ENCODE measurements at regions not wholly inside any gene's neighbourhood (a gene's known extent, or its start where the extent isn't known, plus 50 kb on each side); places are given as distances from the start of the nearest gene placed in this dataset.

DNA sequence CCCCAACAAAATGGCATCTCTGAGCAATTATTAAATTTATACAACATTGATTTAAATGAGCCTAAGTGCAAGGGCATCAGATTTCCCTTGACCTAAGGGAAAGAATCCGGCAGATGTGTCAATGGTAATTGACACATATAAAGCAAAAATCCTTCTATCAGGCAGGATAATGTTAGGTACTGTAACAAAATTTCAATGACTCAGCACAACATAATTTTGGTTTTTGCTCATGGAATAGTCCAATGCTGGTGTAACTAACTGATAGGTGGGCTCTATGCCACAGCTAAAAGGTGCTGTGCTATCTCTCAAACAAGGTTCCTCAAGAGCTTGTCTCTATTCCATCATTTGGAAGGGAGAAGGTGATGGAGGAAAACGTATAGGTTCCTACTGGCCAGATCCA is 68.3 kb upstream of the MEIS1 start:
- TF ChIP-seq EP300 (IDR thresholded peaks at IDR 0.05; ENCODE audit: low read depth) = no peak
- TF ChIP-seq POLR2AphosphoS5 (IDR thresholded peaks at IDR 0.05) = no peak
- TF ChIP-seq, protein P1, sequence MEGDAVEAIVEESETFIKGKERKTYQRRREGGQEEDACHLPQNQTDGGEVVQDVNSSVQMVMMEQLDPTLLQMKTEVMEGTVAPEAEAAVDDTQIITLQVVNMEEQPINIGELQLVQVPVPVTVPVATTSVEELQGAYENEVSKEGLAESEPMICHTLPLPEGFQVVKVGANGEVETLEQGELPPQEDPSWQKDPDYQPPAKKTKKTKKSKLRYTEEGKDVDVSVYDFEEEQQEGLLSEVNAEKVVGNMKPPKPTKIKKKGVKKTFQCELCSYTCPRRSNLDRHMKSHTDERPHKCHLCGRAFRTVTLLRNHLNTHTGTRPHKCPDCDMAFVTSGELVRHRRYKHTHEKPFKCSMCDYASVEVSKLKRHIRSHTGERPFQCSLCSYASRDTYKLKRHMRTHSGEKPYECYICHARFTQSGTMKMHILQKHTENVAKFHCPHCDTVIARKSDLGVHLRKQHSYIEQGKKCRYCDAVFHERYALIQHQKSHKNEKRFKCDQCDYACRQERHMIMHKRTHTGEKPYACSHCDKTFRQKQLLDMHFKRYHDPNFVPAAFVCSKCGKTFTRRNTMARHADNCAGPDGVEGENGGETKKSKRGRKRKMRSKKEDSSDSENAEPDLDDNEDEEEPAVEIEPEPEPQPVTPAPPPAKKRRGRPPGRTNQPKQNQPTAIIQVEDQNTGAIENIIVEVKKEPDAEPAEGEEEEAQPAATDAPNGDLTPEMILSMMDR (IDR thresholded peaks at IDR 0.05) = no peak
- TF ChIP-seq POLR2A (IDR thresholded peaks at IDR 0.05) = no peak
- peaks cover 0 to 8% (median 4%) of the 10 kb centered on the region in 4 donors for H3K4me1 ChIP-seq
- no peak overlapping the region for H3K4me3 ChIP-seq
- DNase-seq = no peak
- intact Hi-C loops (cut with DNase I; ENCODE audit: low total_unique reads) (no loop called here), in situ Hi-C loops (cut with MboI; ENCODE audit: low pct_ligation_motif_present in 1 of 4, low pct_unique_long_range_greater_than_20kb in 1 of 4, low sequenced_read_pairs in 3 of 4) (no loop called here)
- no peaks in the 10 kb centered on the region for H3K9me3 ChIP-seq
- 71 to 100% methylated on average over 1 to 2 of the region's 2 CpGs for WGBS, 2 donors (ENCODE audit: low coverage in 1 of 2)
- no peak overlapping the region for H3K27ac ChIP-seq
- H3K36me3 ChIP-seq = no peaks in the 10 kb centered on the region
- H3K27me3 ChIP-seq = no peaks in the 10 kb centered on the region

DNA sequence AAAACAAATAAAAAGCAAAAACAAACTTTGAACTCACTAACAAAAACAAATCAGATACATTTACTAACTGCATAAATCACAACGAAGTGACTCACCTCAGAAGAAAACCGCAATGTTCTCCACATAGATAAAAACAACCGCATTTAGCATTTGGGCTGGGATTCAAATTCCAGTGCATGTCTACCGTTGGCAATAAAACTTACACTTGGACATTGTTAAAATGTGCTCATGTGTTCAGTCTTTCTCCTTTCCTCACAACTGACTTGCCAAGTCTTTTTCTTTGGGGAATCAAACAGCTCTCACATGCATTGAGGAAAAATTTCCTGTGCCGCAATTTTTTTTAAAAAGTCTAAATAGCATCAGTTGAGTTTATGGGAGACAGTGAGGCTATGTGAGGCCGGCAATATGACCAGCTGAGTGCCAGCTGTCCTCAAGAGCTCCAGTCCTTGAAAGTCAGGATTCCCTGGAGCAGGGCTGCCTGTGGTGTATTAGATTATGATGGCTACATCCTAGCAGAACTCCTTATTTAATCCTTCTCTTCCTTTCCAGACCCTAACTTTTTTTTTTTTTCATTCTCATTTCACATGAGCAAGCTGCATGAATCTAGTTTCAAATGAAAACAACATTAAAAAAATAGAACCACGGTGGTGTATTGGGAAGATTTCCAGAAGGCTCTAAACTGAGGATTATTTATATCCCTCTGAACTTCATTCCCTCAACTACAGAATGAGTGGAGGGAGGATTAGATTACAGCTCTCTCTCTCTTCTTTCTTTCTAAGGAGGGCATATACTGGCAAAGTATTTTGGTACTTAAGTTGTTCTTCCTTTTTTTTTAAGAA is 70.2 kb upstream of the MEIS1 start:
- Histone ChIP-seq H3K9me3 (no peaks in the 10 kb centered on the region), H3K4me1 (peaks cover 0 to 8% (median 4%) of the 10 kb centered on the region in 4 donors), H3K27me3 (no peaks in the 10 kb centered on the region), H3K27ac (peak overlapping the region; percentile 45 to 74 (median 62)), H3K4me3 (no peak overlapping the region), H3K36me3 (no peaks in the 10 kb centered on the region)
- in situ Hi-C loops (cut with MboI; ENCODE audit: low pct_ligation_motif_present in 1 of 4, low pct_unique_long_range_greater_than_20kb in 1 of 4, low sequenced_read_pairs in 3 of 4) (no loop called here), intact Hi-C loops (cut with DNase I; ENCODE audit: low total_unique reads) (no loop called here)
- no peak for DNase-seq
- 16 to 40% methylated on average over 6 to 7 of the region's 7 CpGs for WGBS, 2 donors (ENCODE audit: low coverage in 1 of 2)
- TF ChIP-seq, protein P1 (IDR thresholded peaks at IDR 0.05) = no peak
- peak; percentile 23 to 74 (median 54) for TF ChIP-seq POLR2AphosphoS5 (IDR thresholded peaks at IDR 0.05)

DNA sequence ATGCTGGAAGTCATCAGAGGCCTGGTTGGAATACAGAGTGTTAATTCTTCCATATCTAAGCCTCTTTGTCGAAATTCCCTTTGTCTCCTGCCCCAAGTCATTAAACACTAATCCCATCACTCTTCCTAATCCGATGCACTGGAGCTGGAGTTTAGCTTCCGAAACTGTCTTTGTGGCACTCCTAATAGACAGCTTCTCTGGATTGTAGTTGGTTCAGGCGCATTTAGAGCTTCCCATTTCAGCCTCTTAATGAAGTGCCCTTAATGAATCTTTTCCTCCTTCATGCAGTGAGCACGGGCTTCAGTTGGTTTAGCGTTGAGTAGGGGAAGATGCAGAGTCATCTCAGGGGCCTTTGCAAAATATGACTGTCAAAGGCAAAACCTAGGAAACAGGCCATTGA is 72.2 kb upstream of the MEIS1 start:
- H3K27me3 ChIP-seq = no peaks in the 10 kb centered on the region
- no peak for DNase-seq
- H3K36me3 ChIP-seq = no peaks in the 10 kb centered on the region
- TF ChIP-seq POLR2A (IDR thresholded peaks at IDR 0.05) = no peak
- peak overlapping the region in 1 of 4 donors; percentile 4 for H3K27ac ChIP-seq
- 66 to 74% methylated on average over 4 to 6 of the region's 6 CpGs for WGBS, 2 donors (ENCODE audit: low coverage in 1 of 2)
- peaks cover 0 to 8% (median 4%) of the 10 kb centered on the region in 4 donors for H3K4me1 ChIP-seq
- H3K4me3 ChIP-seq = no peak overlapping the region
- in situ Hi-C loops (cut with MboI; ENCODE audit: low pct_ligation_motif_present in 1 of 4, low pct_unique_long_range_greater_than_20kb in 1 of 4, low sequenced_read_pairs in 3 of 4) = no loop called here
- no peaks in the 10 kb centered on the region for H3K9me3 ChIP-seq
- intact Hi-C loops (cut with DNase I; ENCODE audit: low total_unique reads) = no loop called here

DNA sequence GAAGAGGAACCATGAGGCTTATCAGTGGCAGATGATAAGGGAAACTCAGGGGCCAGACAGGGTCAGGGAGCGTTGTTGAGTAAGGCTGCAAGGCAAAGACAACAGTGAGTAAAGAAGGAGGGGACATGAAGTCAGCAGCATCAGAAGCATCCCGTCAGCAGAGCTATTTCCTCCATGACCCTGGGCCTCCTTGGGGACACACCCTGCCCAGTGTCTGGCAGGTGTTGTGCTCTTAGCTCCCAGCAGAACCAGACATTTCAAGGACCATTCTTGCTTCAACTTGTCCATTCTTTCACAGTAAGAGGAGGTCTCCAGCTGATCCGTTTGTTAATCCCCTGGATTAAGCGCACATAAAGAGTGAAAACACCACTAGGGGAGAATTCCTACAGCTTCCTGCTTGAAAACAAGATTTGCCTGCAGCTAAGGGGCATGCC is 88.7 kb upstream of the MEIS1 start:
- TF ChIP-seq EP300 (IDR thresholded peaks at IDR 0.05; ENCODE audit: low read depth) = no peak
- TF ChIP-seq, protein P1 (IDR thresholded peaks at IDR 0.05) = no peak
- TF ChIP-seq POLR2AphosphoS5 (IDR thresholded peaks at IDR 0.05) = no peak
- no peak for TF ChIP-seq POLR2A (IDR thresholded peaks at IDR 0.05)
- 21 to 57% methylated on average over 2 to 4 of the region's 4 CpGs for WGBS, 2 donors (ENCODE audit: low coverage in 1 of 2)
- in situ Hi-C loops (cut with MboI; ENCODE audit: low pct_ligation_motif_present in 1 of 4, low pct_unique_long_range_greater_than_20kb in 1 of 4, low sequenced_read_pairs in 3 of 4) (no loop called here), intact Hi-C loops (cut with DNase I; ENCODE audit: low total_unique reads) (no loop called here)
- Histone ChIP-seq H3K36me3 (no peaks in the 10 kb centered on the region), H3K27me3 (no peaks in the 10 kb centered on the region), H3K9me3 (no peaks in the 10 kb centered on the region), H3K4me1 (no peaks in the 10 kb centered on the region), H3K4me3 (no peak overlapping the region), H3K27ac (no peak overlapping the region)
- DNase-seq = no peak
